Spleen (tissue), 11 donors: ENCODE measurements at regions not wholly inside any gene's neighbourhood (a gene's known extent, or its start where the extent isn't known, plus 50 kb on each side); places are given as distances from the start of the nearest gene placed in this dataset.

Experiments used
- DNase-seq: peaks from one replicate; pipeline ENCODE4 v3.0.0-alpha.2; 2020
- H3K27ac ChIP-seq, 8 donors: fragments of 200-600 bp; sonication (generic) in 7 of 8; 1 replicate in 4 of 8; 2 replicates in 4 of 8; pipeline versions ENCODE4 v1.5.0 to v1.8.0; 2016 to 2021; ENCODE audit warnings: inconsistent platforms in 4 of 8, mild to moderate bottlenecking in 4 of 8, moderate library complexity in 1 of 8
- H3K27me3 ChIP-seq, 7 donors: fragments of 200-600 bp; sonication (generic) in 6 of 7; replicated peaks in 1 of 7; 1 replicate in 4 of 7; 2 replicates in 3 of 7; pipeline versions ENCODE4 v1.5.0 to v1.8.0; 2016 to 2021; ENCODE audit warnings: inconsistent platforms in 3 of 7, mild to moderate bottlenecking in 1 of 7
- H3K36me3 ChIP-seq, 6 donors: fragments of 200-600 bp; sonication (generic) in 5 of 6; 1 replicate in 4 of 6; 2 replicates in 2 of 6; pipeline versions ENCODE4 v1.5.0 to v1.8.0; 2016 to 2021; ENCODE audit warnings: inconsistent platforms in 2 of 6
- H3K4me1 ChIP-seq, 6 donors: fragments of 200-600 bp; sonication (generic) in 5 of 6; 1 replicate in 3 of 6; 2 replicates in 3 of 6; pipeline versions ENCODE4 v1.5.0 to v1.8.0; 2016 to 2021; ENCODE audit warnings: inconsistent platforms in 3 of 6
- H3K4me3 ChIP-seq, 8 donors: fragments of 200-600 bp; sonication (generic) in 7 of 8; 1 replicate in 4 of 8; 2 replicates in 4 of 8; pipeline versions ENCODE4 v1.5.0 to v1.8.0; 2016 to 2021; ENCODE audit warnings: inconsistent platforms in 4 of 8, mild to moderate bottlenecking in 4 of 8, moderate library complexity in 2 of 8
- H3K9me3 ChIP-seq, 8 donors: fragments of 200-600 bp; sonication (generic) in 7 of 8; 1 replicate in 4 of 8; 2 replicates in 4 of 8; pipeline versions ENCODE4 v1.5.0 to v1.8.0; 2016 to 2021; ENCODE audit warnings: inconsistent platforms in 4 of 8
- POLR2A ChIP-seq, 3 donors: fragments of 450-650 bp; IDR thresholded peaks; one replicate each; pipeline ENCODE4 v1.5.1; 2017; ENCODE audit warnings: antibody characterized with exemption in 3 of 3, mild to moderate bottlenecking in 1 of 3
- POLR2AphosphoS5 ChIP-seq, 3 donors: sonication (generic); formaldehyde crosslinking; IDR thresholded peaks; one replicate each; pipeline ENCODE4 v1.5.1; 2017; ENCODE audit warnings: antibody characterized with exemption in 3 of 3
- WGBS, 5 donors: extraction: QIAGEN DNeasy Blood & Tissue Kit in 3 of 5; methylation state at CpG; one replicate each; pipeline versions ENCODE4 v1.1.5 to v1.1.7; 2013 to 2018; 5-methylcytosine and 5-hydroxymethylcytosine counted together
- intact Hi-C: fragments of 100-400 bp; cut with DNase I; formaldehyde crosslinking; loops from one replicate; pipeline ENCODE4 v1.15.0; 2023; ENCODE audit warnings: low total_unique reads
- TF ChIP-seq, protein P1 (sequence below), 11 experiments: fragments of 200-600 bp in 7 of 11; fragments of 450-650 bp in 4 of 11; sonication (generic) in 4 of 11; IDR thresholded peaks in 8 of 11; conservative IDR thresholded peaks in 3 of 11; 1 replicate in 7 of 11; 2 replicates in 4 of 11; pipeline versions ENCODE4 v1.4.0 to v1.8.0; 2016 to 2021; ENCODE audit warnings: antibody characterized with exemption in 11 of 11, inconsistent platforms in 4 of 11, mild to moderate bottlenecking in 1 of 11
- donor health status: healthy with polysubstance abuse.
- donor health status: DM: no; HTN: no; CAD: no; lungs with moderate emphysema.
- donor health status: DM: no; HTN: no; CAD: no.
- donor health status: Bipolar disorder and iron deficiency.
- donor health status: healthy.
- donor health status: DM: no; HTN: no; CAD: no.
- donor health status: DM: yes; HTN: yes; CAD: no.

DNA sequence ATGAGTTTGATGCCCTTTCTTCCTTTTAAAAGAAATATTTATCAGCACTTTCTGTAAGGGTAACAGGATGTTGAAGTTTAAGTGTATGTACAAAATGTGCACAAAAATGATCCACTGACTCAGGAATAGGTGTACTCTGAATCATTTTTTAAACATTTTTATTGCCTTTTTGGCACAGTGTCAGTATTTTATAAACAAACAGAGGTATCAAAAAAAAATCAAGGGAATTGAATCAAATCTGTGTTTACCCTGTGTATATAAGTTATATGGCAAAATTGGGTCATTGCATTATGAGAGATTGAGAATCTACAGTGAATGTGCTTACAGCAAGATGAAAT lies 513.9 kb upstream of the NETO1 start:
- H3K36me3 ChIP-seq, result no peaks in the 10 kb centered on the region
- H3K4me1 ChIP-seq, result no peaks in the 10 kb centered on the region
- no peak overlapping the region for H3K27ac ChIP-seq
- TF ChIP-seq, protein P1, sequence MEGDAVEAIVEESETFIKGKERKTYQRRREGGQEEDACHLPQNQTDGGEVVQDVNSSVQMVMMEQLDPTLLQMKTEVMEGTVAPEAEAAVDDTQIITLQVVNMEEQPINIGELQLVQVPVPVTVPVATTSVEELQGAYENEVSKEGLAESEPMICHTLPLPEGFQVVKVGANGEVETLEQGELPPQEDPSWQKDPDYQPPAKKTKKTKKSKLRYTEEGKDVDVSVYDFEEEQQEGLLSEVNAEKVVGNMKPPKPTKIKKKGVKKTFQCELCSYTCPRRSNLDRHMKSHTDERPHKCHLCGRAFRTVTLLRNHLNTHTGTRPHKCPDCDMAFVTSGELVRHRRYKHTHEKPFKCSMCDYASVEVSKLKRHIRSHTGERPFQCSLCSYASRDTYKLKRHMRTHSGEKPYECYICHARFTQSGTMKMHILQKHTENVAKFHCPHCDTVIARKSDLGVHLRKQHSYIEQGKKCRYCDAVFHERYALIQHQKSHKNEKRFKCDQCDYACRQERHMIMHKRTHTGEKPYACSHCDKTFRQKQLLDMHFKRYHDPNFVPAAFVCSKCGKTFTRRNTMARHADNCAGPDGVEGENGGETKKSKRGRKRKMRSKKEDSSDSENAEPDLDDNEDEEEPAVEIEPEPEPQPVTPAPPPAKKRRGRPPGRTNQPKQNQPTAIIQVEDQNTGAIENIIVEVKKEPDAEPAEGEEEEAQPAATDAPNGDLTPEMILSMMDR (IDR thresholded peaks at IDR 0.05 in 8 of 11, conservative IDR thresholded peaks at IDR 0.05 in 3 of 11), result no peak
- intact Hi-C loops, result no loop called here
- DNase-seq, result no peak
- H3K27me3 ChIP-seq, result no peaks in the 10 kb centered on the region
- H3K9me3 ChIP-seq, result peaks cover 0 to 3% (median 0%) of the 10 kb centered on the region in 8 donors
- no peak overlapping the region for H3K4me3 ChIP-seq

DNA sequence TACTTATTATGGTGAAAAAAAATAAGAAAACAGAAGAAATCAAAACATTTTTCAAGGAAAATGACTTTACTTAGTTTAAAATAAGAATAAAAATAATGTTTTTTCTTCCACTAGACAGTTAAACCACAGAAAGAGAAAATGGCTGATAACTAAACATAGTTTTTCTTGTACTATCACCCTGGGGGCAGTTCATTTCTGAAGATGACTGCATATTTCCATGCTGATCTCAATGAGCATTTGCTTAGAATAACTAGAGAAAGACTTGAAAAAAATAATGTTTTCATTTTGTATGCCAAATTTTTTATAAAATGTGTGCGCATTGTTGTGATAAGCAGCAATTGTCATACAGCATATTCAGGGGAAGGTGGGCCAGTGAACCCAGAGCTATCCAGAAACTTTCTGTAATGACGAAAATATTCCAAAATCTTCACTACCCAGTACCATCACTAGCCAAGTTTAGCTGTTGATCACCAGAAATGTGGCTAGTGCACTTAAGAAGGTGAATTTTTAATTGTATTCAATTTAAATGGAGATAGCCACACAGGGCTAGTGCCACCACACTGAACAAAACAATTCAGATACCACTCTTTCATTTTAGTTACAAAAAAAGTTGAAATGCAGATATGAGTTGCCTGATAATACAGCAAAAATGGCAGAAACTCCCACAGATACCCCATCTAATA lies 513.4 kb upstream of the NETO1 start:
- no peaks in the 10 kb centered on the region for H3K36me3 ChIP-seq
- no peak overlapping the region for H3K4me3 ChIP-seq
- H3K4me1 ChIP-seq, result no peaks in the 10 kb centered on the region
- H3K27me3 ChIP-seq, result no peaks in the 10 kb centered on the region
- no peak overlapping the region for H3K27ac ChIP-seq
- DNase-seq, result no peak
- peaks cover 0 to 8% (median 0%) of the 10 kb centered on the region in 8 donors for H3K9me3 ChIP-seq
- WGBS, 5 donors, result 80 to 94% (median 86%) methylated on average over 2 of the region's 2 CpGs
- TF ChIP-seq, protein P1 (IDR thresholded peaks at IDR 0.05 in 8 of 11, conservative IDR thresholded peaks at IDR 0.05 in 3 of 11), result no peak
- TF ChIP-seq POLR2AphosphoS5 (IDR thresholded peaks at IDR 0.05) (no peak), POLR2A (IDR thresholded peaks at IDR 0.05) (no peak)
- intact Hi-C loops, result no loop called here

DNA sequence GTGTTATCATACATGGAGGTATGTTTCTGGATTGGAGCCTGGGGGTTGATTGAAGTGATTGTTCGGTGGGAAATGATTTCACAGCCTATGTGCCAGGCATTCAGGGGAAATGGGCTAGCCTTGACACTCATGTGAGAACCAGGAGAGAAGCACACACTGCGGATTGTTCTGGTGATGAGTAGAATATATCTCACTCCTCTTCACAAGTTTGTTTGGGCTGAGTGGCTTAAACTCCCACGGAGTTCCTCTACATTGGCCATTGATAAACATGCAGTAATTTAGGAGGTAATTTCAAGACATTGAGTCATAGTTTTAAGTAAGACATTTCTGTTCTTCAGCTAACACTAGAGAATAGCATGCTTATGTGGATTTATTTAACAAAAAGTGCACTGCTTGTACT lies 498.9 kb upstream of the NETO1 start:
- H3K9me3 ChIP-seq, result peaks cover 0 to 33% (median 16%) of the 10 kb centered on the region in 8 donors
- H3K27me3 ChIP-seq, result no peaks in the 10 kb centered on the region
- no peak overlapping the region for H3K4me3 ChIP-seq
- TF ChIP-seq POLR2AphosphoS5 (IDR thresholded peaks at IDR 0.05), result no peak
- TF ChIP-seq, protein P1 (IDR thresholded peaks at IDR 0.05 in 8 of 11, conservative IDR thresholded peaks at IDR 0.05 in 3 of 11), result no peak
- no peak for TF ChIP-seq POLR2A (IDR thresholded peaks at IDR 0.05)
- 81 to 91% (median 85%) methylated on average over 3 of the region's 3 CpGs for WGBS, 5 donors
- H3K4me1 ChIP-seq, result no peaks in the 10 kb centered on the region
- intact Hi-C loops, result no loop called here
- no peak for DNase-seq
- H3K36me3 ChIP-seq, result no peaks in the 10 kb centered on the region
- no peak overlapping the region for H3K27ac ChIP-seq

DNA sequence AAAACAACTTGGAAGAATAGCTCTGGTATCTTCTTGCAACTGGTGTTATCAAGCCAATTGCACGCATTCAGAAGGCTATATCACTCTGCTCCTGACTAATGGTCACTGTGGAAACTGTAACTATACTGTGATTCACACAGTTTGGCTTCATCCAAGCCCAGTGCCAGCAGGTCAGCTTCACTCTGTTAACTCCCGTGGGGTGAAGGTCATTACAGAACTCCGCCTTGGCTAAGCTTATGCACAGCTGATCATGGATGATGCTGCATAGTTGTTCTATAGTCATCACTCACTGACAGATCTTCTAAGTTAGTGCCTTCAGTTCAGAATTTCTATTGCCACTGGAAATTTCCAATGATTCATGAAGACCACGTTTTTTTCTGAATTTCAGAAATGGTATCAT lies 497.2 kb upstream of the NETO1 start:
- Histone ChIP-seq H3K36me3 (no peaks in the 10 kb centered on the region), H3K4me3 (no peak overlapping the region), H3K9me3 (peaks cover 0 to 16% (median 7%) of the 10 kb centered on the region in 8 donors), H3K27me3 (no peaks in the 10 kb centered on the region), H3K4me1 (no peaks in the 10 kb centered on the region), H3K27ac (no peak overlapping the region)
- TF ChIP-seq POLR2AphosphoS5 (IDR thresholded peaks at IDR 0.05), result no peak
- no peak for TF ChIP-seq POLR2A (IDR thresholded peaks at IDR 0.05)
- TF ChIP-seq, protein P1 (IDR thresholded peaks at IDR 0.05 in 8 of 11, conservative IDR thresholded peaks at IDR 0.05 in 3 of 11), result no peak
- WGBS, 5 donors, result 63 to 81% (median 73%) methylated on average over 4 of the region's 4 CpGs
- intact Hi-C loops, result no loop called here
- DNase-seq, result no peak
